Stimulated activated effector memory CD8-positive, alpha-beta T cell treated with anti-CD3 and anti-CD28 coated beads, Interleukin-12 subunit alpha, Interleukin-12 subunit beta, amount 100 ng/mL, for 72 hours (primary cell): ENCODE measurements at regions not wholly inside any gene's neighbourhood (a gene's known extent, or its start where the extent isn't known, plus 50 kb on each side); places are given as distances from the start of the nearest gene placed in this dataset.
"Not testable (repeated sequence)": the region's sequence is repeated elsewhere in the genome, so short reads cannot be mapped to it uniquely, and the experiment has no call there.

Experiments used
- ATAC-seq: fragments of 150-1000 bp; cut with Tn5 transposase; 2 replicates; pipeline ENCODE4 v1.10.0; 2021
- DNase-seq, 2 donors: peaks; one replicate each; pipeline ENCODE4 v3.0.0; 2021 to 2022; ENCODE audit warnings: low spot score in 2 of 2
- H3K27ac Mint-ChIP-seq: one replicate; pipeline ENCODE4 v1.8.0; 2022; ENCODE audit warnings: mild to moderate bottlenecking, mixed read lengths
- H3K36me3 Mint-ChIP-seq: one replicate; pipeline ENCODE4 v1.8.0; 2022; ENCODE audit warnings: mild to moderate bottlenecking, mixed read lengths
- H3K4me1 Mint-ChIP-seq: one replicate; pipeline ENCODE4 v1.8.0; 2022; ENCODE audit warnings: mixed read lengths
- H3K4me3 Mint-ChIP-seq: one replicate; pipeline ENCODE4 v1.8.0; 2022; ENCODE audit warnings: mild to moderate bottlenecking, mixed read lengths
- H3K9me3 Mint-ChIP-seq: one replicate; pipeline ENCODE4 v1.8.0; 2022; ENCODE audit warnings: mixed read lengths

DNA sequence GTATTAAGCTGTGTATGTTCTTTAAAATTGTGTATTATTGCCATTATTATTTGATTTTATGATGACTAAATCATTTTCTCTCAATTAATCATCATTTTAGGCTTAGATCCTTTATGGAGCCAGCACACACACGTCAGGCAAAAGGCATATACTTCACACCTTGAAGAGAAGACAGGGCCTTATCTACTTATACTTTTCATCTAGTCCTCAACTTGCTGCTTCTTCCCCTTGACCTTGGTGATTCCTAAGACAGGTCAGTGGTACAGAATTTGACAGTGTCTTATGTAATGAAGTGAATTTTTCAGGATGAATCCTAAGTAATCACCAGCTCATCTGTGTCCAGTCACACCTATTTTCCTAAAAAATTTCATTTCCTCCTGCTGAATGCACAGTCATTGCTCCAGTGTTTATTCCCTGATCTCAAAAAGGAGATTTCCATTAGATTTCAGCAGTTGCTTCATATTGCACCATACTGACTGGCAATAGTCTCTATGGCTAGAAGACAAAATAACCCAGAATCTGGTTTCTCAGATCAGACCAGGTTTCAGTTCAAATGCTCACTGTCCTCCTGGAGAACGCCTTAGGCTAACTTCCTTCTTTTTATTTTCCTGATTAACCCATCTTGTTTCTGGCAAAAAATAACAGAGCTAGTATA lies 235.7 kb downstream of the PTH2R start:
- ATAC-seq (no peak), DNase-seq (no peak)
- Mint-ChIP-seq H3K4me1 (no peaks in the 10 kb centered on the region), H3K36me3 (no peaks in the 10 kb centered on the region), H3K27ac (no peak overlapping the region), H3K9me3 (peaks cover 8% of the 10 kb centered on the region), H3K4me3 (no peak overlapping the region)

DNA sequence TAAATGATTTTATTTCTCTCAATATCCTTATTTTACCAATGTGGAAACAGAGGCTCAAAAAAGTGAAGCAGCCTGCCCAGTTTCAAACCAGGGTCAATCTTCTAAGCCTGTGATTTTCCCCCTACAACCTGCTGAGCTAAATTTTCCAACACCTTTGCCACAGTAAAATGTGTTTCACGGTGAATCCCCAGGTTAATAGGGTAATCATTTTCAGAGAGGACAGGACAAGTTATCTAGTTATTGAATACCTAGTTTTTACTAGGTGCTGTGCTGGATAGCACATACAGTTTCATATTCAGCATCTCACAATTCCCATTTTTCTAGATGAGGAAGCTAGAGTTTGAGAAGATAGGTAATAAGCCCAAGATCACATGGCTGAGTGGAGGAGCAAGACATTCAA lies 236.6 kb downstream of the PTH2R start:
- ATAC-seq, result no peak
- H3K4me3 Mint-ChIP-seq, result no peak overlapping the region
- no peak for DNase-seq
- peaks cover 8% of the 10 kb centered on the region for H3K9me3 Mint-ChIP-seq
- H3K36me3 Mint-ChIP-seq, result no peaks in the 10 kb centered on the region
- no peak overlapping the region for H3K27ac Mint-ChIP-seq
- no peaks in the 10 kb centered on the region for H3K4me1 Mint-ChIP-seq

DNA sequence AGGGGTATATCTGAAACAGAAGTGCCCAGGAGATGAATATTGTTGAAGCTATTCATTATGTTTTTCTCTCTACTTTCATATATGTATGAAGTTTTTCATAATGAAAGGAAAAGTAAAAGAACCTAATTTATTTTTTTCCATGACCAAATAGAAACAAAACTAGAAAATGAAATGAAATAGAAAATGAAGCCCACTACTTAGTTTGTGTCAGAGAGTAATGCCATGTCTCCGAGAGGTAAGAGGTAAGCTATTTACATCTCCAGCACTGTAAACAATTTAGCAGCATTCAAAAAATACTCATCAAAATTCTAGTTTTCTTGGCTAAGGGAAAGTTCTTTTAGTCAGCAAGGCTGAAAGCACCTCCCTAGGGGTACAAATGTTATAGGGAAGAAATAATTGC lies 238.6 kb downstream of the PTH2R start:
- no peaks in the 10 kb centered on the region for H3K4me1 Mint-ChIP-seq
- DNase-seq (no peak), ATAC-seq (no peak)
- H3K27ac Mint-ChIP-seq, result no peak overlapping the region
- H3K36me3 Mint-ChIP-seq, result no peaks in the 10 kb centered on the region
- no peak overlapping the region for H3K4me3 Mint-ChIP-seq
- H3K9me3 Mint-ChIP-seq, result peaks cover 8% of the 10 kb centered on the region

GRCh38 chr2:208648368-208648767 lies 241.8 kb downstream of the PTH2R start:
- DNase-seq (no peak), ATAC-seq (no peak)
- no peaks in the 10 kb centered on the region for H3K4me1 Mint-ChIP-seq
- no peaks in the 10 kb centered on the region for H3K36me3 Mint-ChIP-seq
- H3K9me3 Mint-ChIP-seq, result peaks cover 9% of the 10 kb centered on the region
- H3K27ac Mint-ChIP-seq, result no peak overlapping the region
- H3K4me3 Mint-ChIP-seq, result no peak overlapping the region

DNA sequence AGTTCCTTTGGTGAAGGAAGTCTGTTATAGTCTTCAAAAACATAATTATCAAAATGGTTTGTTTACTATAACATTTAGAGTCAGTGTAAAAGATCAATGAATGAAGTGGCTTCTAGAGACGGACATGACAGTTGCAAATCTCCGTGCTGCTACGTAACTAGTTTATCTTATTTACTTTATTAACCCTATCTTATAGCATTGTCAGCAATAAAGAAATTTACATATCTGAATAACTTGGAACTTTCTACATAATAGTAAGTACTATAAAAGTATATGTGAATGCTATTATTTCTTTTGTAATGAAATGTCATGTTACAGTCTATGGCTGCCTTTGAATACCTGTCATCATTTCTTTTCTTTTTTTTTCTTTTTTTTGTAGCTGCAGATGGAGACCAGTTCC lies 246.8 kb downstream of the PTH2R start:
- no peak overlapping the region for H3K4me3 Mint-ChIP-seq
- DNase-seq (no peak), ATAC-seq (no peak)
- H3K27ac Mint-ChIP-seq, result no peak overlapping the region
- H3K9me3 Mint-ChIP-seq, result peaks cover 7% of the 10 kb centered on the region
- H3K36me3 Mint-ChIP-seq, result no peaks in the 10 kb centered on the region
- H3K4me1 Mint-ChIP-seq, result no peaks in the 10 kb centered on the region

DNA sequence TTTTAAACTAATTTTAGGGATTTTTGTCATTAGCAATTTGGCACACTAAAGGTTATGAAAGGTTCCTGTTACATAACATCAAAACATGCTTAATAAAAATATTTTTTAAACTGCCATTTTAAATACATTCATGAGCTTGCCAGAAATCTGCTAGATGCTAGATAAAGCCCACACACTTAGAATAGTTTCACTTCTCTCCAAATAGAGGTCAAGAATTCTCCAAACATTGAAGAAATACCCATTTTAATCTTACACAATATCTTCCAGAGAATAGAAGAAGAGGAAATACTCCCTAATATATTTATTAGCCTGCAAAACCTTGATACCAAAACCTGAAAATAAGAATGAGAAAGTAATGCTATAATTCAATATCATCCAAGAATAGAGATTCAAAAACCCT lies 247.5 kb downstream of the PTH2R start:
- Mint-ChIP-seq H3K4me1 (no peaks in the 10 kb centered on the region), H3K36me3 (no peaks in the 10 kb centered on the region), H3K4me3 (no peak overlapping the region), H3K27ac (no peak overlapping the region), H3K9me3 (peaks cover 7% of the 10 kb centered on the region)
- ATAC-seq, result no peak
- DNase-seq, result no peak

DNA sequence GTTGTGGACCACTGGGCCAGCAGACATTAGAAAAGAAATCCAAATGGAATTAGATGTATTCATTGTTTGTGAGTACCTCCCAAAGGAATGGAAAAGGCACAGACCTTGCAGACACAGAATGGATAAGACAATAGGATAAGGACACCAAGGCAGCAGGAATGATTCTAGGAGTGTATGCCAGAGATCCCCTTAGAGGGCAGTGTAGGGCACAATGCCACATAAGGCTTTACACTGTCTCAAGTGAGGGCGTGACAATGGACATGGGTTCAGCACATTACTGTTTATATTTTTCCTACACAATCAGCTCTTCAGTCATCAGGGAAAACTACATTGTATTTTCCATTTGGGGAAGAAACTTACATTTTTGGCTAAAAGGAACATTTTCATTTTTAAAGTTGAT lies 250.9 kb downstream of the PTH2R start:
- Mint-ChIP-seq H3K27ac (no peak overlapping the region), H3K4me1 (no peaks in the 10 kb centered on the region), H3K4me3 (no peak overlapping the region), H3K9me3 (peaks cover 7% of the 10 kb centered on the region), H3K36me3 (no peaks in the 10 kb centered on the region)
- no peak for DNase-seq
- ATAC-seq, result no peak

- DNase-seq (no peak), ATAC-seq (no peak)
- Mint-ChIP-seq H3K4me3 (no peak overlapping the region), H3K36me3 (no peaks in the 10 kb centered on the region), H3K27ac (no peak overlapping the region), H3K9me3 (peaks cover 10% of the 10 kb centered on the region), H3K4me1 (no peaks in the 10 kb centered on the region)
These were observed 262.8 kb downstream of the PTH2R start for GRCh38 chr2:208669394-208669793.

GRCh38 chr2:208671284-208671683 lies 264.7 kb downstream of the PTH2R start:
- no peaks in the 10 kb centered on the region for H3K4me1 Mint-ChIP-seq
- no peak overlapping the region for H3K27ac Mint-ChIP-seq
- no peak for ATAC-seq
- DNase-seq, result no peak
- H3K36me3 Mint-ChIP-seq, result no peaks in the 10 kb centered on the region
- no peak overlapping the region for H3K4me3 Mint-ChIP-seq
- peaks cover 10% of the 10 kb centered on the region for H3K9me3 Mint-ChIP-seq

DNA sequence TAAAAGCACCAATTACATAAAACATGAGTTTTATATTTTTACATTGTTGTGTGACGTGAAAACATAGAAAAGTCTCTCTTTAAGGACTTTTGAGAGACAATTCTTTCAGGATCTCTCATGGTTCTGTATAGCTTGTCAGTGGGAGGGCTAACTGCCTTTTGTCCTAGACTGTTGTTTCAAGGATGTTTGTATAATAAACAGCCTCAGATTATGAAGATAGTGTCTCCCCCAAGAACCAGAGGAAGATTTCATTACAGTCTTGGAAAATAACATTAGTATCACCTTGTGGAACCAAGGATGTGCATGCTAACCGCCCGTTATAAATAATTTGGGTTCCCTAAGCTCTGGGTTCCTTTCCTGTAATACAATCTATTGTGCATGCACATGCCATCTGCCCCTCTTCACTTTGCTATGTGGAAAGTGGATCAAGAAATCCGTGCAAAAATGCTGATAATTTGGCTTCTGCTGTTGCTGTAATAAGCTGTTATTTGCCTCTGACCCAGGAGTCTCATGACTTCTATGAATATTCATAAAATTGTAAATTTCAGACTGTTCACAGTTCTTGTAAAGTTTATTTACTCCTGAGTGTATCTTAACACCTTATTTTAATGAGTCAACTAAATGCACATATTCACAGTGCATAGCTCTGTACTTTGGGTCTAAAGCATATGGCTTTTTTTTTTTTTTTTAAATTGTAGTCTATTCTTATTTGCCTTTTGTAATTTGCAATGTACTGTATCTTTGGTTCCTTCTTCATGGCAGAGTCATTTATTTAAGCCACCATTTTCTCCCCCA lies 265.5 kb downstream of the PTH2R start:
- no peak overlapping the region for H3K4me3 Mint-ChIP-seq
- ATAC-seq (no peak), DNase-seq (no peak)
- no peaks in the 10 kb centered on the region for H3K4me1 Mint-ChIP-seq
- H3K9me3 Mint-ChIP-seq, result peaks cover 10% of the 10 kb centered on the region
- no peaks in the 10 kb centered on the region for H3K36me3 Mint-ChIP-seq
- H3K27ac Mint-ChIP-seq, result no peak overlapping the region

DNA sequence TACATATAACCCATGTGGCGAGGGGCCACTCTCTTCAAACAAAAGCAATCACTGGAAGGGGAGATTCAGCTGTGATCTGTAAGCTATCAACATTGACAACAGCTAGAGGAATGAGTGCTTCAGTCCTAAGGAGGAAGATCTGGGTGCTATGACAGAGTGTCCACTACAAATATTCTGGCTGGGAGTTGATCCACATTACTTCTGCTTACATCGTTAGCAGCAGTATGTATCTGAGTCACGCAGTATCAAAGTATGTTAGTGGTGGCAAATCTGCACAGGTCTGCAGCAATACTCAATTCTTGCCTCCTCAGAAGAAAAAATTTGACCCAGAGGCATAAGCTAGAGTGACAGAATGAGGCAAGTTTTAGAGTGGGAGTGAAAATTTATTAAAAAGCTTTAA lies 267.0 kb downstream of the PTH2R start:
- no peaks in the 10 kb centered on the region for H3K36me3 Mint-ChIP-seq
- H3K9me3 Mint-ChIP-seq, result peaks cover 16% of the 10 kb centered on the region
- ATAC-seq (no peak), DNase-seq (no peak)
- H3K27ac Mint-ChIP-seq, result no peak overlapping the region
- H3K4me1 Mint-ChIP-seq, result no peaks in the 10 kb centered on the region
- H3K4me3 Mint-ChIP-seq, result no peak overlapping the region

GRCh38 chr2:208674919-208675318 lies 268.3 kb downstream of the PTH2R start:
- H3K9me3 Mint-ChIP-seq, result peaks cover 25% of the 10 kb centered on the region
- H3K27ac Mint-ChIP-seq, result no peak overlapping the region
- DNase-seq (no peak), ATAC-seq (no peak)
- H3K4me3 Mint-ChIP-seq, result no peak overlapping the region
- H3K36me3 Mint-ChIP-seq, result no peaks in the 10 kb centered on the region
- no peaks in the 10 kb centered on the region for H3K4me1 Mint-ChIP-seq

- H3K9me3 Mint-ChIP-seq, result peaks cover 12% of the 10 kb centered on the region
- H3K4me3 Mint-ChIP-seq, ATAC-seq, DNase-seq, H3K36me3 Mint-ChIP-seq, H3K27ac Mint-ChIP-seq, H3K4me1 Mint-ChIP-seq: not testable (repeated sequence)
These were observed 279.3 kb downstream of the PTH2R start for GRCh38 chr2:208685929-208686328.

GRCh38 chr2:208686665-208687064 lies 280.1 kb downstream of the PTH2R start:
- Mint-ChIP-seq H3K9me3 (peaks cover 14% of the 10 kb centered on the region), H3K4me3 (no peak overlapping the region), H3K36me3 (no peaks in the 10 kb centered on the region), H3K27ac (no peak overlapping the region), H3K4me1 (no peaks in the 10 kb centered on the region)
- no peak for ATAC-seq
- DNase-seq, result no peak

DNA sequence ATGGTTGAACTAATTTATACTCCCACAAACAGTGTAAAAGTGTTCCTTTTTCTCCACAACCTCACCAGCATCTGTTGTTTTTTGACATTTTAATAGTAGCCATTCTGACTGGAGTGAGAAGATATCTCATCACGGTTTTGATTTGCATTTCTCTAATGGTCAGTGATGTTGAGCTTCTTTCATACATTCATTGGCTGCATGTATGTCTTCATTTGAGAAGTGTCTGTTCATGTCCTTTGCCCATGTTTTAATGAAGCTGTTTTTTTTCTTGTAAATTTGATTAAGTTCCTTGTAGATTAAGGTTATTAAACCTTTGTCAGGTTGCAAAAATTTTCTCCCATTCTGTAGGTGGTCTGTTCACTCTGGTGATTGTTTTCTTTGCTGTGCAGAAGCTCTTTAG lies 281.1 kb downstream of the PTH2R start:
- peaks cover 14% of the 10 kb centered on the region for H3K9me3 Mint-ChIP-seq
- H3K4me1 Mint-ChIP-seq, ATAC-seq, DNase-seq, H3K27ac Mint-ChIP-seq, H3K4me3 Mint-ChIP-seq, H3K36me3 Mint-ChIP-seq: not testable (repeated sequence)

DNA sequence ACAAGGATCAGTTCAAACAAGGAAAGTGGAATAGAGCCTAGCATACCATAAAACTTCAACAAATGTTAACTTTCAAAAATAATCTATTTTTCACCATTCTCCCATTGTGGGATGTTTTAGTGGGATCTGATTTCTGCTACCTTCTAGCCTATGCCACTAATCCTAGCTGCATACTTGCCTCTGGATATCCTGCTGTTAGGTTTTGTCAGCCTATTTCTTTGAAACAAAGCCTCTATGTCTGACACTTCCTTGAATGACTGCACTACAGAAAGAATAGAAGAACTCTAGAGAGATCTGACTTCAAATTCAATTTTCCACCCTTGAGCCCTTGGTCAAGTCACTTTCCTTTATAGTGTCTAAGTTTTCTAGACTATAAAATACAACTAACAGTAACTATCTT lies 291.5 kb downstream of the PTH2R start:
- H3K4me3 Mint-ChIP-seq, result no peak overlapping the region
- no peaks in the 10 kb centered on the region for H3K36me3 Mint-ChIP-seq
- DNase-seq (no peak), ATAC-seq (no peak)
- no peaks in the 10 kb centered on the region for H3K4me1 Mint-ChIP-seq
- peaks cover 10% of the 10 kb centered on the region for H3K9me3 Mint-ChIP-seq
- no peak overlapping the region for H3K27ac Mint-ChIP-seq
